ENCODE measurements at regions not wholly inside any gene's neighbourhood (a gene's known extent, or its start where the extent isn't known, plus 50 kb on each side); places are given as distances from the start of the nearest gene placed in this dataset.

- no peak for DNase-seq (ENCODE audit: low spot score)
- TF ChIP-seq CTCF (IDR thresholded peaks at IDR 0.05; ENCODE audit: extremely low read depth, insufficient read depth, missing control alignments): no peak
- in situ Hi-C loops (cut with MboI; ENCODE audit: low pct_unique_long_range_greater_than_20kb, low sequenced_read_pairs, unreplicated experiment): no loop called here
These were observed 86.1 kb upstream of the ADAMTS2 start for GRCh38 chr5:179431221-179431824.

- no peak for DNase-seq (ENCODE audit: low spot score)
- no peak for TF ChIP-seq CTCF (IDR thresholded peaks at IDR 0.05; ENCODE audit: extremely low read depth, insufficient read depth, missing control alignments)
- in situ Hi-C loops (cut with MboI; ENCODE audit: low pct_unique_long_range_greater_than_20kb, low sequenced_read_pairs, unreplicated experiment): no loop called here
These were observed 85.2 kb upstream of the ADAMTS2 start for GRCh38 chr5:179430193-179431175.

- in situ Hi-C loops (cut with MboI; ENCODE audit: low pct_unique_long_range_greater_than_20kb, low sequenced_read_pairs, unreplicated experiment): no loop called here
- no peak for DNase-seq (ENCODE audit: low spot score)
- no peak for TF ChIP-seq CTCF (IDR thresholded peaks at IDR 0.05; ENCODE audit: extremely low read depth, insufficient read depth, missing control alignments)
These were observed 82.4 kb upstream of the ADAMTS2 start for GRCh38 chr5:179427676-179428056.

- in situ Hi-C loops (cut with MboI; ENCODE audit: low pct_unique_long_range_greater_than_20kb, low sequenced_read_pairs, unreplicated experiment): no loop called here
- TF ChIP-seq CTCF (IDR thresholded peaks at IDR 0.05; ENCODE audit: extremely low read depth, insufficient read depth, missing control alignments): no peak
- no peak for DNase-seq (ENCODE audit: low spot score)
These were observed 81.9 kb upstream of the ADAMTS2 start for GRCh38 chr5:179427032-179427675.

GRCh38 chr5:179422908-179423481 is 77.7 kb upstream of the ADAMTS2 start:
- no peak for TF ChIP-seq CTCF (IDR thresholded peaks at IDR 0.05; ENCODE audit: extremely low read depth, insufficient read depth, missing control alignments)
- no peak for DNase-seq (ENCODE audit: low spot score)
- in situ Hi-C loops (cut with MboI; ENCODE audit: low pct_unique_long_range_greater_than_20kb, low sequenced_read_pairs, unreplicated experiment): no loop called here

- TF ChIP-seq CTCF (IDR thresholded peaks at IDR 0.05; ENCODE audit: extremely low read depth, insufficient read depth, missing control alignments): no peak
- in situ Hi-C loops (cut with MboI; ENCODE audit: low pct_unique_long_range_greater_than_20kb, low sequenced_read_pairs, unreplicated experiment): no loop called here
- no peak for DNase-seq (ENCODE audit: low spot score)
These were observed 77.1 kb upstream of the ADAMTS2 start for GRCh38 chr5:179422213-179422855.

Measured in GM13977 (cell line).